ENCODE measurements at regions not wholly inside any gene's neighbourhood (a gene's known extent, or its start where the extent isn't known, plus 50 kb on each side); places are given as distances from the start of the nearest gene placed in this dataset.
"Not testable (repeated sequence)": the region's sequence is repeated elsewhere in the genome, so short reads cannot be mapped to it uniquely, and the experiment has no call there.

GRCh38 chr7:106362507-106362906 lies 77.7 kb upstream of the NAMPT start:
- not testable (repeated sequence) for H3K36me3 ChIP-seq (ENCODE audit: control insufficient read depth, insufficient read depth, low read length); H3K4me3 ChIP-seq (ENCODE audit: low read depth, low read length); H3K27me3 Mint-ChIP-seq; H3K27ac ChIP-seq (ENCODE audit: insufficient read depth, low read length, poor library complexity, severe bottlenecking); H3K4me3 Mint-ChIP-seq; H3K27ac Mint-ChIP-seq; H3K36me3 Mint-ChIP-seq; H3K9me3 Mint-ChIP-seq; H3K4me1 ChIP-seq (ENCODE audit: control insufficient read depth, insufficient read depth, low read length, poor library complexity, severe bottlenecking); ATAC-seq (ENCODE audit: low read depth in 2 of 2); DNase-seq; H3K9me3 ChIP-seq (ENCODE audit: control insufficient read depth in 2 of 2, low read length in 2 of 2); H3K27me3 ChIP-seq (ENCODE audit: control insufficient read depth, insufficient read depth, low read length); H3K4me1 Mint-ChIP-seq

GRCh38 chr7:106358103-106358663 lies 73.4 kb upstream of the NAMPT start:
- Histone ChIP-seq H3K4me1 (ENCODE audit: control insufficient read depth, insufficient read depth, low read length, poor library complexity, severe bottlenecking) (no peaks in the 10 kb centered on the region), H3K4me3 (ENCODE audit: low read depth, low read length) (no peak overlapping the region), H3K27me3 (ENCODE audit: control insufficient read depth, insufficient read depth, low read length) (peaks cover 2% of the 10 kb centered on the region), H3K36me3 (ENCODE audit: control insufficient read depth, insufficient read depth, low read length) (no peaks in the 10 kb centered on the region), H3K9me3 (ENCODE audit: control insufficient read depth in 2 of 2, low read length in 2 of 2) (no peaks in the 10 kb centered on the region), H3K27ac (ENCODE audit: insufficient read depth, low read length, poor library complexity, severe bottlenecking) (no peak overlapping the region)
- ATAC-seq (ENCODE audit: low read depth in 2 of 2) (no peak), DNase-seq (no peak)
- Mint-ChIP-seq H3K4me3 (no peak overlapping the region), H3K9me3 (peaks cover 0 to 5% (median 2%) of the 10 kb centered on the region in 7 donors), H3K27ac (no peak overlapping the region), H3K27me3 (peaks cover 12% of the 10 kb centered on the region), H3K4me1 (no peaks in the 10 kb centered on the region), H3K36me3 (no peaks in the 10 kb centered on the region)

- Mint-ChIP-seq H3K9me3 (peaks cover 0 to 5% (median 2%) of the 10 kb centered on the region in 7 donors), H3K36me3 (no peaks in the 10 kb centered on the region), H3K4me1 (no peaks in the 10 kb centered on the region), H3K27me3 (peaks cover 12% of the 10 kb centered on the region), H3K4me3 (no peak overlapping the region), H3K27ac (no peak overlapping the region)
- H3K4me1 ChIP-seq (ENCODE audit: control insufficient read depth, insufficient read depth, low read length, poor library complexity, severe bottlenecking) = no peaks in the 10 kb centered on the region
- no peaks in the 10 kb centered on the region for H3K36me3 ChIP-seq (ENCODE audit: control insufficient read depth, insufficient read depth, low read length)
- H3K27ac ChIP-seq (ENCODE audit: insufficient read depth, low read length, poor library complexity, severe bottlenecking) = no peak overlapping the region
- H3K9me3 ChIP-seq (ENCODE audit: control insufficient read depth in 2 of 2, low read length in 2 of 2) = no peaks in the 10 kb centered on the region
- DNase-seq (no peak), ATAC-seq (ENCODE audit: low read depth in 2 of 2) (no peak)
- H3K4me3 ChIP-seq (ENCODE audit: low read depth, low read length) = no peak overlapping the region
- H3K27me3 ChIP-seq (ENCODE audit: control insufficient read depth, insufficient read depth, low read length) = peaks cover 2% of the 10 kb centered on the region
Measured at GRCh38 chr7:106357675-106358074, 72.9 kb upstream of the NAMPT start.

GRCh38 chr7:106354822-106355221 lies 70.0 kb upstream of the NAMPT start:
- Mint-ChIP-seq H3K27me3 (peaks cover 16% of the 10 kb centered on the region), H3K36me3 (no peaks in the 10 kb centered on the region), H3K4me3 (no peak overlapping the region), H3K9me3 (peaks cover 0 to 4% (median 3%) of the 10 kb centered on the region in 7 donors), H3K4me1 (no peaks in the 10 kb centered on the region), H3K27ac (no peak overlapping the region)
- Histone ChIP-seq H3K36me3 (ENCODE audit: control insufficient read depth, insufficient read depth, low read length) (no peaks in the 10 kb centered on the region), H3K4me1 (ENCODE audit: control insufficient read depth, insufficient read depth, low read length, poor library complexity, severe bottlenecking) (no peaks in the 10 kb centered on the region), H3K9me3 (ENCODE audit: control insufficient read depth in 2 of 2, low read length in 2 of 2) (peaks cover 2 to 7% of the 10 kb centered on the region in 2 experiments), H3K4me3 (ENCODE audit: low read depth, low read length) (no peak overlapping the region), H3K27me3 (ENCODE audit: control insufficient read depth, insufficient read depth, low read length) (peaks cover 2% of the 10 kb centered on the region), H3K27ac (ENCODE audit: insufficient read depth, low read length, poor library complexity, severe bottlenecking) (no peak overlapping the region)
- DNase-seq (no peak), ATAC-seq (ENCODE audit: low read depth in 2 of 2) (no peak)

GRCh38 chr7:106353944-106354343 lies 69.2 kb upstream of the NAMPT start:
- Mint-ChIP-seq H3K27ac (no peak overlapping the region), H3K4me1 (no peaks in the 10 kb centered on the region), H3K36me3 (no peaks in the 10 kb centered on the region), H3K9me3 (peaks cover 0 to 11% (median 3%) of the 10 kb centered on the region in 7 donors), H3K4me3 (no peak overlapping the region), H3K27me3 (peaks cover 10% of the 10 kb centered on the region)
- H3K27me3 ChIP-seq (ENCODE audit: control insufficient read depth, insufficient read depth, low read length) = peaks cover 2% of the 10 kb centered on the region
- no peak overlapping the region for H3K27ac ChIP-seq (ENCODE audit: insufficient read depth, low read length, poor library complexity, severe bottlenecking)
- H3K36me3 ChIP-seq (ENCODE audit: control insufficient read depth, insufficient read depth, low read length) = no peaks in the 10 kb centered on the region
- H3K4me3 ChIP-seq (ENCODE audit: low read depth, low read length) = no peak overlapping the region
- no peaks in the 10 kb centered on the region for H3K4me1 ChIP-seq (ENCODE audit: control insufficient read depth, insufficient read depth, low read length, poor library complexity, severe bottlenecking)
- peaks cover 7 to 10% of the 10 kb centered on the region in 2 experiments for H3K9me3 ChIP-seq (ENCODE audit: control insufficient read depth in 2 of 2, low read length in 2 of 2)
- ATAC-seq (ENCODE audit: low read depth in 2 of 2) = no peak
- DNase-seq = no peak

- Histone ChIP-seq H3K4me3 (ENCODE audit: low read depth, low read length) (no peak overlapping the region), H3K4me1 (ENCODE audit: control insufficient read depth, insufficient read depth, low read length, poor library complexity, severe bottlenecking) (peaks cover 23% of the 10 kb centered on the region), H3K9me3 (ENCODE audit: control insufficient read depth in 2 of 2, low read length in 2 of 2) (peaks cover 7 to 10% of the 10 kb centered on the region in 2 experiments), H3K27me3 (ENCODE audit: control insufficient read depth, insufficient read depth, low read length) (no peaks in the 10 kb centered on the region), H3K36me3 (ENCODE audit: control insufficient read depth, insufficient read depth, low read length) (no peaks in the 10 kb centered on the region), H3K27ac (ENCODE audit: insufficient read depth, low read length, poor library complexity, severe bottlenecking) (peak overlapping the region; percentile 88)
- H3K36me3 Mint-ChIP-seq = no peaks in the 10 kb centered on the region
- H3K4me3 Mint-ChIP-seq = no peak overlapping the region
- H3K9me3 Mint-ChIP-seq = peaks cover 5 to 27% (median 6%) of the 10 kb centered on the region in 7 donors
- no peak for DNase-seq
- no peak for ATAC-seq (ENCODE audit: low read depth in 2 of 2)
- H3K27ac Mint-ChIP-seq = peak overlapping the region in 1 of 3 donors; percentile 27
- peaks cover 30 to 45% (median 34%) of the 10 kb centered on the region in 4 donors for H3K4me1 Mint-ChIP-seq
- H3K27me3 Mint-ChIP-seq = peaks cover 11% of the 10 kb centered on the region
Measured at GRCh38 chr7:106348231-106348630, 63.4 kb upstream of the NAMPT start.

- H3K36me3 ChIP-seq (ENCODE audit: control insufficient read depth, insufficient read depth, low read length) = no peaks in the 10 kb centered on the region
- peaks cover 30 to 45% (median 34%) of the 10 kb centered on the region in 4 donors for H3K4me1 Mint-ChIP-seq
- peaks cover 5 to 31% (median 8%) of the 10 kb centered on the region in 7 donors for H3K9me3 Mint-ChIP-seq
- H3K9me3 ChIP-seq (ENCODE audit: control insufficient read depth in 2 of 2, low read length in 2 of 2) = peaks cover 9 to 13% of the 10 kb centered on the region in 2 experiments
- H3K27ac ChIP-seq (ENCODE audit: insufficient read depth, low read length, poor library complexity, severe bottlenecking) = peak overlapping the region; percentile 88
- H3K4me3 ChIP-seq (ENCODE audit: low read depth, low read length) = peak overlapping the region; percentile 57
- peak overlapping the region; percentile 6 to 64 (median 44) for H3K4me3 Mint-ChIP-seq
- H3K27me3 Mint-ChIP-seq = peaks cover 11% of the 10 kb centered on the region
- peaks cover 23% of the 10 kb centered on the region for H3K4me1 ChIP-seq (ENCODE audit: control insufficient read depth, insufficient read depth, low read length, poor library complexity, severe bottlenecking)
- ATAC-seq (ENCODE audit: low read depth in 2 of 2) (no peak), DNase-seq (peak in 1 of 3 donors; percentile 54)
- peak overlapping the region; percentile 70 to 77 (median 75) for H3K27ac Mint-ChIP-seq
- H3K36me3 Mint-ChIP-seq = no peaks in the 10 kb centered on the region
- H3K27me3 ChIP-seq (ENCODE audit: control insufficient read depth, insufficient read depth, low read length) = no peaks in the 10 kb centered on the region
Measured at GRCh38 chr7:106347229-106347833, 62.5 kb upstream of the NAMPT start.
